HCT116 (cell line): ENCODE measurements at regions not wholly inside any gene's neighbourhood (a gene's known extent, or its start where the extent isn't known, plus 50 kb on each side); places are given as distances from the start of the nearest gene placed in this dataset.

Source experiments
- ATAC-seq: fragments of 200-7000 bp; cut with Tn5 transposase; 2 replicates; pipeline ENCODE4 v1.9.1; 2020; ENCODE audit warnings: mild to moderate bottlenecking, moderate library complexity
- BruUV-seq: library from RNA; stranded (reverse); fragments of 400-500 nt; replicated peaks from 2 replicates; lab custom pipeline; 2021; lab: Mats Ljungman, UMichigan
- CTCF ChIA-PET: fragments of 300-600 bp; sonication (Branson Sonifier 250); formaldehyde crosslinking; loops from one replicate; lab custom pipeline; 2021; ENCODE audit warnings: antibody characterized with exemption; lab: Charles Lee
- POLR2A ChIA-PET: fragments of 300-600, 350-600 bp; sonication (Branson Sonifier 250); formaldehyde crosslinking; loops from one replicate; lab custom pipeline; 2021; ENCODE audit warnings: antibody characterized with exemption; lab: Charles Lee
- RAD21 ChIA-PET, 2 experiments: fragments of 300-600 bp; sonication (Branson Sonifier 250); formaldehyde crosslinking; loops; one replicate each; lab custom pipeline; 2023; ENCODE audit warnings: low total read pairs in 2 of 2; ENCODE audit not compliant: uncharacterized antibody in 2 of 2, unreplicated experiment in 2 of 2, low non-redundant PET in 1 of 2; lab: Charles Lee
- DNase-seq: peaks from one replicate; pipeline ENCODE4 v3.0.0-alpha.2; 2010; ENCODE audit warnings: low read depth, low spot score
- H2AFZ ChIP-seq: fragments of 200-600 bp; shearing (Covaris generic), sonication (generic); 2 replicates; pipeline ENCODE4 v1.6.1; 2017; ENCODE audit warnings: low read depth, mixed run types, mixed read lengths, antibody characterized with exemption, low read length; ENCODE audit not compliant: poor library complexity, severe bottlenecking
- H3K27ac ChIP-seq: 2 replicates; pipeline ENCODE4 v1.5.1; 2012; ENCODE audit warnings: low read depth, low read length
- H3K27me3 ChIP-seq: fragments of 200-600 bp; sonication (generic); 2 replicates; pipeline ENCODE4 v1.6.1; 2016; ENCODE audit warnings: mixed run types, low read length, mixed read lengths; ENCODE audit not compliant: insufficient read depth
- H3K36me3 ChIP-seq, 2 experiments: fragments of 200-500 bp in 1 of 2; fragments of 200-600 bp in 1 of 2; sonication (Bioruptor generic) in 1 of 2; sonication (generic) in 1 of 2; 2 replicates each; pipeline versions ENCODE4 v1.5.1 to v1.6.1; 2014 to 2016; ENCODE audit warnings: low read length in 2 of 2, inconsistent platforms in 1 of 2, mixed read lengths in 1 of 2, mixed run types in 1 of 2; ENCODE audit not compliant: insufficient read depth in 2 of 2, control insufficient read depth in 1 of 2
- H3K4me1 ChIP-seq, 2 experiments: fragments of 200-600 bp in 1 of 2; sonication (generic) in 1 of 2; 2 replicates each; pipeline versions ENCODE4 v1.5.1 to v1.6.1; 2012 to 2017; ENCODE audit warnings: low read length in 2 of 2, inconsistent platforms in 1 of 2, mild to moderate bottlenecking in 1 of 2, mixed read lengths in 1 of 2, mixed run types in 1 of 2, moderate library complexity in 1 of 2; ENCODE audit not compliant: insufficient read depth in 2 of 2, control insufficient read depth in 1 of 2
- H3K4me2 ChIP-seq: fragments of 200-600 bp; sonication (generic); 2 replicates; pipeline ENCODE4 v1.6.1; 2017; ENCODE audit warnings: mixed run types, low read length, mixed read lengths
- H3K4me3 ChIP-seq, 2 experiments: fragments of 200-600 bp in 1 of 2; sonication (generic) in 1 of 2; replicated peaks in 1 of 2; 2 replicates each; pipeline ENCODE4 v1.5.1; 2011 to 2016; ENCODE audit warnings: low read length in 2 of 2, control low read depth in 1 of 2, low read depth in 1 of 2, mild to moderate bottlenecking in 1 of 2, mixed read lengths in 1 of 2, mixed run types in 1 of 2
- H3K79me2 ChIP-seq: fragments of 200-600 bp; sonication (generic); 2 replicates; pipeline ENCODE4 v1.6.1; 2017; ENCODE audit warnings: mild to moderate bottlenecking, mixed run types, low read length, moderate library complexity, mixed read lengths; ENCODE audit not compliant: insufficient read depth
- H3K9ac ChIP-seq: fragments of 200-600 bp; sonication (generic); 2 replicates; pipeline ENCODE4 v1.6.1; 2016; ENCODE audit warnings: low read length, mixed read lengths
- H3K9me2 ChIP-seq: fragments of 200-600 bp; sonication (generic), shearing (Covaris generic); 2 replicates; pipeline ENCODE4 v1.6.1; 2017; ENCODE audit warnings: mixed run types, mild to moderate bottlenecking, moderate library complexity; ENCODE audit not compliant: insufficient read depth
- H3K9me3 ChIP-seq, 2 experiments: fragments of 200-500 bp in 1 of 2; fragments of 200-600 bp in 1 of 2; sonication (Bioruptor generic) in 1 of 2; sonication (generic) in 1 of 2; 2 replicates each; pipeline ENCODE4 v1.6.1; 2014 to 2017; ENCODE audit warnings: low read length in 2 of 2, mixed read lengths in 2 of 2, inconsistent platforms in 1 of 2, low read depth in 1 of 2, mild to moderate bottlenecking in 1 of 2, mixed run types in 1 of 2, moderate library complexity in 1 of 2; ENCODE audit not compliant: control insufficient read depth in 1 of 2, insufficient read depth in 1 of 2
- H4K20me1 ChIP-seq: fragments of 200-600 bp; sonication (generic), shearing (Covaris generic); 2 replicates; pipeline ENCODE4 v1.6.1; 2017; ENCODE audit warnings: mixed run types, mild to moderate bottlenecking, moderate library complexity; ENCODE audit not compliant: insufficient read depth
- ATF3 ChIP-seq: IDR thresholded peaks from 2 replicates; pipeline ENCODE4 v1.6.1; 2012
- EZH2phosphoT487 ChIP-seq: fragments of 200-600 bp; IDR thresholded peaks from 2 replicates; pipeline ENCODE4 v1.6.1; 2018; ENCODE audit warnings: antibody characterized with exemption, borderline replicate concordance
- SIN3A ChIP-seq: IDR thresholded peaks from 2 replicates; pipeline ENCODE4 v1.6.1; 2012; ENCODE audit warnings: low read depth
- SP1 ChIP-seq: IDR thresholded peaks from 2 replicates; pipeline ENCODE4 v1.6.1; 2012; ENCODE audit warnings: low read depth
- TCF7L2 ChIP-seq: IDR thresholded peaks from 2 replicates; pipeline ENCODE4 v1.7.0; 2011; ENCODE audit warnings: borderline replicate concordance, inconsistent platforms; ENCODE audit not compliant: insufficient read depth, insufficient read length; ENCODE audit errors: extremely low read depth
- ZFX ChIP-seq: fragments of 450-650 bp; IDR thresholded peaks from 2 replicates; pipeline ENCODE4 v1.6.1; 2017
- intact Hi-C: fragments of 100-400 bp; cut with micrococcal nuclease; formaldehyde crosslinking; loops from 2 replicates; pipeline ENCODE4 v1.10.0; 2022
- TF ChIP-seq, protein P1 (sequence below), 3 experiments: fragments of 200-600 bp in 1 of 3; sonication (generic) in 1 of 3; IDR thresholded peaks in 2 of 3; conservative IDR thresholded peaks in 1 of 3; 2 replicates each; pipeline ENCODE4 v1.5.1; 2012 to 2017; ENCODE audit warnings: low read depth in 2 of 3, low read length in 2 of 3, antibody characterized with exemption in 1 of 3, borderline replicate concordance in 1 of 3, control low read depth in 1 of 3, mild to moderate bottlenecking in 1 of 3, mixed read lengths in 1 of 3, mixed run types in 1 of 3, moderate library complexity in 1 of 3; ENCODE audit not compliant: insufficient read depth in 1 of 3

DNA sequence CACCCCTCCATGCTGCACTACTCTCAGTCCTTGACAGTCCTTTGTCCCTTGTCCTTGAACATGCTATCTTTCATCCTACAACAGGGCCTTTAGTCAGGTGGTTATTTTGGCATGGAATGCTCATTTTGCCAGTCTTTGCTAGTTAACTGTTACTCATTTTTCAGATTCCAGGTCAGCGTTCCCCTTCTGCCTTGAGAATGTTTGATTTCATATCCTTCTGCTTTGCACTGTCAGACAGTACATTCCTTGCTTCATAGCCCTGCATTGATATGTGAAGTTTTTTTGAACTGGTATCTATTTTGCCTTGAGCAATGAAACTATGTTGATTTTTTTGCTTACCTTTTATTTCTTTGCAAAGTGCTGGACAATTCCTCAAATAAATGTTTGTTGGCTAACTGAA is 638.2 kb upstream of the SEMA6A start:
- Histone ChIP-seq H3K27me3 (no peaks in the 10 kb centered on the region), H3K9ac (no peak overlapping the region), H3K9me2 (no peaks in the 10 kb centered on the region), H3K36me3 (no peaks in the 10 kb centered on the region), H3K79me2 (no peaks in the 10 kb centered on the region), H3K4me1 (no peaks in the 10 kb centered on the region), H4K20me1 (no peaks in the 10 kb centered on the region), H3K9me3 (no peaks in the 10 kb centered on the region), H3K27ac (no peak overlapping the region), H3K4me3 (no peak overlapping the region), H2AFZ (no peak overlapping the region), H3K4me2 (no peak overlapping the region)
- RAD21 ChIA-PET = no interaction called here
- DNase-seq (no peak), ATAC-seq (no peak)
- BruUV-seq = no TSS peak
- intact Hi-C loops = no loop called here
- POLR2A ChIA-PET = no interaction called here
- CTCF ChIA-PET = no interaction called here
- no peak for TF ChIP-seq SP1
- TF ChIP-seq ZFX = no peak
- no peak for TF ChIP-seq SIN3A
- no peak for TF ChIP-seq TCF7L2
- no peak for TF ChIP-seq EZH2phosphoT487
- no peak for TF ChIP-seq ATF3

GRCh38 chr5:117210796-117211195 is 636.2 kb upstream of the SEMA6A start:
- TF ChIP-seq, protein P1, sequence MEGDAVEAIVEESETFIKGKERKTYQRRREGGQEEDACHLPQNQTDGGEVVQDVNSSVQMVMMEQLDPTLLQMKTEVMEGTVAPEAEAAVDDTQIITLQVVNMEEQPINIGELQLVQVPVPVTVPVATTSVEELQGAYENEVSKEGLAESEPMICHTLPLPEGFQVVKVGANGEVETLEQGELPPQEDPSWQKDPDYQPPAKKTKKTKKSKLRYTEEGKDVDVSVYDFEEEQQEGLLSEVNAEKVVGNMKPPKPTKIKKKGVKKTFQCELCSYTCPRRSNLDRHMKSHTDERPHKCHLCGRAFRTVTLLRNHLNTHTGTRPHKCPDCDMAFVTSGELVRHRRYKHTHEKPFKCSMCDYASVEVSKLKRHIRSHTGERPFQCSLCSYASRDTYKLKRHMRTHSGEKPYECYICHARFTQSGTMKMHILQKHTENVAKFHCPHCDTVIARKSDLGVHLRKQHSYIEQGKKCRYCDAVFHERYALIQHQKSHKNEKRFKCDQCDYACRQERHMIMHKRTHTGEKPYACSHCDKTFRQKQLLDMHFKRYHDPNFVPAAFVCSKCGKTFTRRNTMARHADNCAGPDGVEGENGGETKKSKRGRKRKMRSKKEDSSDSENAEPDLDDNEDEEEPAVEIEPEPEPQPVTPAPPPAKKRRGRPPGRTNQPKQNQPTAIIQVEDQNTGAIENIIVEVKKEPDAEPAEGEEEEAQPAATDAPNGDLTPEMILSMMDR (IDR thresholded peaks at IDR 0.05 in 2 of 3, conservative IDR thresholded peaks at IDR 0.05 in 1 of 3; ENCODE audit: borderline replicate concordance in 1 of 3, insufficient read depth in 1 of 3, low read depth in 2 of 3, low read length in 2 of 3) = no peak
- ChIA-PET POLR2A (no interaction called here), RAD21 (no interaction called here), CTCF (no interaction called here)
- no peaks in the 10 kb centered on the region for H3K9me2 ChIP-seq
- H3K4me3 ChIP-seq = no peak overlapping the region
- H2AFZ ChIP-seq = no peak overlapping the region
- no peak overlapping the region for H3K9ac ChIP-seq
- BruUV-seq = no TSS peak
- H3K79me2 ChIP-seq = no peaks in the 10 kb centered on the region
- H3K9me3 ChIP-seq = no peaks in the 10 kb centered on the region
- DNase-seq (no peak), ATAC-seq (no peak)
- no peak overlapping the region for H3K4me2 ChIP-seq
- H3K27ac ChIP-seq = no peak overlapping the region
- H3K4me1 ChIP-seq = no peaks in the 10 kb centered on the region
- no peaks in the 10 kb centered on the region for H3K27me3 ChIP-seq
- intact Hi-C loops = no loop called here
- H3K36me3 ChIP-seq = no peaks in the 10 kb centered on the region
- no peaks in the 10 kb centered on the region for H4K20me1 ChIP-seq
